Suprapubic skin (tissue), 4 donors: ENCODE measurements at regions not wholly inside any gene's neighbourhood (a gene's known extent, or its start where the extent isn't known, plus 50 kb on each side); places are given as distances from the start of the nearest gene placed in this dataset.

Source experiments
- DNase-seq, 2 donors: peaks; one replicate each; pipeline ENCODE4 v3.0.0-alpha.2; 2019; ENCODE audit warnings: low spot score in 2 of 2
- H3K27ac ChIP-seq: fragments of 200-600 bp; sonication (generic); one replicate; pipeline ENCODE4 v1.5.1; 2019
- H3K27me3 ChIP-seq: fragments of 200-600 bp; sonication (generic); one replicate; pipeline ENCODE4 v1.5.1; 2019
- H3K36me3 ChIP-seq: fragments of 200-600 bp; sonication (generic); one replicate; pipeline ENCODE4 v1.5.1; 2019
- H3K4me1 ChIP-seq: fragments of 200-600 bp; sonication (generic); one replicate; pipeline ENCODE4 v1.5.1; 2019
- H3K4me3 ChIP-seq: fragments of 200-600 bp; sonication (generic); one replicate; pipeline ENCODE4 v1.5.1; 2019; ENCODE audit warnings: mild to moderate bottlenecking
- H3K9me3 ChIP-seq: fragments of 200-600 bp; sonication (generic); one replicate; pipeline ENCODE4 v1.5.1; 2019
- CTCF ChIP-seq, 2 donors: fragments of 200-600 bp in 1 of 2; fragments of 450-650 bp in 1 of 2; sonication (generic) in 1 of 2; IDR thresholded peaks; one replicate each; pipeline ENCODE4 v1.5.1; 2016 to 2019; ENCODE audit warnings: antibody characterized with exemption in 2 of 2, mild to moderate bottlenecking in 1 of 2, moderate library complexity in 1 of 2
- EP300 ChIP-seq: sonication (generic); formaldehyde crosslinking; IDR thresholded peaks from one replicate; pipeline ENCODE4 v1.6.1; 2017; ENCODE audit warnings: antibody characterized with exemption
- POLR2A ChIP-seq, 2 donors: fragments of 450-650 bp; IDR thresholded peaks; one replicate each; pipeline ENCODE4 v1.6.1; 2017; ENCODE audit warnings: antibody characterized with exemption in 2 of 2, mild to moderate bottlenecking in 2 of 2, moderate library complexity in 2 of 2
- POLR2AphosphoS5 ChIP-seq, 3 donors: sonication (generic); formaldehyde crosslinking; IDR thresholded peaks; one replicate each; pipeline ENCODE4 v1.6.1; 2017; ENCODE audit warnings: antibody characterized with exemption in 3 of 3
- WGBS: methylation state at CpG from one replicate; pipeline ENCODE4 v1.1.5; 2018; 5-methylcytosine and 5-hydroxymethylcytosine counted together

- no peak overlapping the region for H3K27ac ChIP-seq
- DNase-seq: no peak
- TF ChIP-seq POLR2AphosphoS5 (IDR thresholded peaks at IDR 0.05) (no peak), CTCF (IDR thresholded peaks at IDR 0.05) (no peak), POLR2A (IDR thresholded peaks at IDR 0.05) (no peak), EP300 (no peak)
- H3K36me3 ChIP-seq: no peaks in the 10 kb centered on the region
- no peaks in the 10 kb centered on the region for H3K4me1 ChIP-seq
- no peak overlapping the region for H3K4me3 ChIP-seq
- no peaks in the 10 kb centered on the region for H3K9me3 ChIP-seq
- WGBS: 86% methylated on average over 1 of the region's 1 CpG
- no peaks in the 10 kb centered on the region for H3K27me3 ChIP-seq
Measured at GRCh38 chrX:20441123-20441522, 174.4 kb upstream of the RPS6KA3 start.

DNA sequence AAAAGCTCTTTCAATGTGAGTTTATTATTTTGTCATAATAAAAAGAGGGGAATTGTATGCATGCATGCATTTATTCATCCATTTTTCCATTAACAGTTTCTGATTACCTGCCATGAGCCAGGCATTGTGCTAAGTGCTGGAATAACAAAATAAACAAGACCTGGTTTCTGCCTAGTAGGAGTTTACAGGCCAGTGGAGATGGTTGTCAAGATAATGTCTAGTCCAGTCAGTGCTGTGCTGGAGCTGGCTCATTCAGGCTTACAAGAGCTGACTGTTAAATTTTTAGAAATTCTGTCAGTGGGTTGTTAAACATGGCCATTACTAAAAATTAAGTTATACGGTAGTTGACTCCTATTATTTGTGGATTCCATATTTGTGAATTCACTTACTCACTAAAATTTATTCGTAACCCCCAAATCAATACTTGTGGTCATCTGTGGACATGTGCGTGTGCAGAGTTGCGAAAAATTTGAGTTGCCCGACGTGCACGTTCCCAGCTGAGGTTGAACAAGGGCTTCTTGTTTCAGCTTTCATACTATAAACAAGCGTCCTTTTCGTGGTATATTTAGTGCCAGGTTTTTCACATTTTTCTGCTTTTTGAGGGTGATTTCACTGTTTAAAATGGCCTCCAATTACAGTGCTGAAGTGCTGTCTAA lies 172.3 kb upstream of the RPS6KA3 start:
- Histone ChIP-seq H3K4me3 (no peak overlapping the region), H3K27me3 (no peaks in the 10 kb centered on the region), H3K4me1 (no peaks in the 10 kb centered on the region), H3K9me3 (no peaks in the 10 kb centered on the region), H3K27ac (no peak overlapping the region), H3K36me3 (no peaks in the 10 kb centered on the region)
- no peak for DNase-seq
- TF ChIP-seq EP300: no peak
- TF ChIP-seq POLR2A (IDR thresholded peaks at IDR 0.05): no peak
- TF ChIP-seq CTCF (IDR thresholded peaks at IDR 0.05): no peak
- no peak for TF ChIP-seq POLR2AphosphoS5 (IDR thresholded peaks at IDR 0.05)
- WGBS: 88% methylated on average over 9 of the region's 9 CpGs

DNA sequence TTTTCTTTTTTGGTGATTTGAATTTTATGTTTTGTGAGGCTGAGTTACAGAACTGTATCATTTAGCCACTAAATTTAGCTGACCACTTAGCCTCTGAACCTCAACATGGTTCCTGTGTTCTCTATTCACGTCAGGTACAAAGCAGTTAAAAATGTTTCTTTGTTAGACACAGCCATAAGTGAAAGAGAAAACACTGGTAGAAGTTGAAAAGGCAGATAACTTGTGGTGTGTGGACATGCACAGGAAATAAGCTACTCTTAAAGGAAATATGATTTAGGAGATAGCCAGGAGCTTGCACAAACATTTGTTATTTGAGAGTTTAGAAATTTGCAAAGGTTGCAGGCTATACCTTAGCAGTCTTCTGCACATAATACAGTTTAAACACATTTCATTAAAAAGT lies 171.0 kb upstream of the RPS6KA3 start:
- TF ChIP-seq POLR2AphosphoS5 (IDR thresholded peaks at IDR 0.05): no peak
- TF ChIP-seq EP300: no peak
- no peak for TF ChIP-seq POLR2A (IDR thresholded peaks at IDR 0.05)
- no peak for TF ChIP-seq CTCF (IDR thresholded peaks at IDR 0.05)
- H3K36me3 ChIP-seq: no peaks in the 10 kb centered on the region
- whole genome bisulfite sequencing: 38% methylated on average over 1 of the region's 1 CpG
- DNase-seq: no peak
- H3K27me3 ChIP-seq: no peaks in the 10 kb centered on the region
- no peak overlapping the region for H3K4me3 ChIP-seq
- H3K27ac ChIP-seq: no peak overlapping the region
- no peaks in the 10 kb centered on the region for H3K9me3 ChIP-seq
- no peaks in the 10 kb centered on the region for H3K4me1 ChIP-seq

DNA sequence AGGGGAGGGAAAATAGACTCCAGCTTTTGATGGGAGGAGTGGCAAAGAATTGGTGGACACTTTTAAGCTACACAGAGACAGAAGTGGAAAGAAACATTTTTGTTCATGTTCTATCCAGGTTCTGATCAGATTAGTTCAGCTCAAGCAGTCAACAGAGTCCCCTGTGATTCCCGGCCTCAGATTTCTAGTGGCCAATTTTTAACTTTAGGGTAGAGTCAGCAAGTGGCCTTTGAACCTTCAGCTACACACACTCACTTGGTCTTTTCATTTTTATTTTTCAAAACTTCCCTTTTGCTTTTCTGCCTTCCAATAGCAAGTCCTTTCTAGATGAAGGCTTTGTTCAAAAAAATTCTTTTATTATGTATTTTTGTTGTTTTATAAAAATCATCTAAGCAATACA lies 169.2 kb upstream of the RPS6KA3 start:
- Histone ChIP-seq H3K4me3 (no peak overlapping the region), H3K27me3 (no peaks in the 10 kb centered on the region), H3K27ac (no peak overlapping the region), H3K9me3 (no peaks in the 10 kb centered on the region), H3K4me1 (no peaks in the 10 kb centered on the region), H3K36me3 (no peaks in the 10 kb centered on the region)
- WGBS: 84% methylated on average over 1 of the region's 1 CpG
- no peak for DNase-seq
- TF ChIP-seq CTCF (IDR thresholded peaks at IDR 0.05): no peak
- no peak for TF ChIP-seq EP300
- TF ChIP-seq POLR2A (IDR thresholded peaks at IDR 0.05): no peak
- no peak for TF ChIP-seq POLR2AphosphoS5 (IDR thresholded peaks at IDR 0.05)

DNA sequence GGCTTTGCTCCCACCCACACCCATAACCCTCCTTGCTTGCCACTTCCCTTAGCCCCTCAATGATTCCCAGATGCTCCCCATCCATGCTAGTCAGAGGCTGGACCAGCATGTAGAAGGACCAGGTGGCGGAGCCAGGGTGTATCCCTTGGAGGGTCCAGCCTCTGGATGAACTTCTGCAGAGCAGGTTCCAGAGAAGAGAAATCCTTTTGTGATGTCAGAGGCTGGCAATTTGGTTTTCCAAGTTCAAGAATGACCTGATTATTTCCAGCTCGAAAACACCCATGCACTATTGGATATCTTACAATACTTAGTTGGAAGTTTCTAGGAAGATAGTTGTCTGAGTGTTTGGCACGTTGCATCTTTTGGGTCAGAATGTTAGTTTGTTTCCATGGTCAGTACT lies 168.3 kb upstream of the RPS6KA3 start:
- H3K36me3 ChIP-seq: no peaks in the 10 kb centered on the region
- WGBS: 54% methylated on average over 3 of the region's 3 CpGs
- TF ChIP-seq CTCF (IDR thresholded peaks at IDR 0.05): no peak
- no peak for TF ChIP-seq POLR2A (IDR thresholded peaks at IDR 0.05)
- TF ChIP-seq EP300: no peak
- no peak for TF ChIP-seq POLR2AphosphoS5 (IDR thresholded peaks at IDR 0.05)
- no peaks in the 10 kb centered on the region for H3K9me3 ChIP-seq
- DNase-seq: no peak
- H3K27me3 ChIP-seq: no peaks in the 10 kb centered on the region
- H3K4me3 ChIP-seq: no peak overlapping the region
- H3K4me1 ChIP-seq: no peaks in the 10 kb centered on the region
- H3K27ac ChIP-seq: no peak overlapping the region
